Activated CD8-positive, alpha-beta T cell treated with anti-CD3 and anti-CD28 coated beads for 36 hours (primary cell): ENCODE measurements at regions not wholly inside any gene's neighbourhood (a gene's known extent, or its start where the extent isn't known, plus 50 kb on each side); places are given as distances from the start of the nearest gene placed in this dataset.

ENCODE experiments used
- ATAC-seq: fragments of 200-7000 bp; cut with Tn5 transposase; one replicate; pipeline ENCODE4 v1.10.0; 2021; ENCODE audit warnings: mild to moderate bottlenecking, moderate library complexity
- CTCF ChIA-PET: fragments of 350-600 bp; sonication (Branson Sonifier 250); formaldehyde crosslinking; loops from one replicate; lab custom pipeline; 2021; ENCODE audit warnings: antibody characterized with exemption; lab: Charles Lee
- POLR2A ChIA-PET: fragments of 350-600 bp; sonication (Branson Sonifier 250); formaldehyde crosslinking; loops from one replicate; lab custom pipeline; 2021; ENCODE audit warnings: antibody characterized with exemption; lab: Charles Lee
- DNase-seq: peaks from one replicate; pipeline ENCODE4 v3.0.0-alpha.2; 2020
- H3K27ac Mint-ChIP-seq: one replicate; pipeline ENCODE4 v1.8.0; 2021; ENCODE audit warnings: mild to moderate bottlenecking, mixed read lengths
- H3K27me3 Mint-ChIP-seq: one replicate; pipeline ENCODE4 v1.8.0; 2021; ENCODE audit warnings: mixed read lengths
- H3K36me3 Mint-ChIP-seq: one replicate; pipeline ENCODE4 v1.8.0; 2021; ENCODE audit warnings: low read depth, mixed read lengths
- H3K4me1 Mint-ChIP-seq: one replicate; pipeline ENCODE4 v1.8.0; 2021; ENCODE audit warnings: low read depth, mixed read lengths
- H3K4me3 Mint-ChIP-seq: one replicate; pipeline ENCODE4 v1.8.0; 2021; ENCODE audit warnings: mild to moderate bottlenecking, moderate library complexity, mixed read lengths
- H3K9me3 Mint-ChIP-seq: one replicate; pipeline ENCODE4 v1.8.0; 2021; ENCODE audit warnings: mixed read lengths
- CTCF ChIP-seq: fragments of 200-600 bp; IDR thresholded peaks from one replicate; pipeline ENCODE4 v1.8.0; 2022; ENCODE audit warnings: antibody characterized with exemption, mild to moderate bottlenecking
- intact Hi-C: fragments of 100-400 bp; cut with micrococcal nuclease; formaldehyde crosslinking; loops from one replicate; pipeline ENCODE4 v1.10.0; 2022

DNA sequence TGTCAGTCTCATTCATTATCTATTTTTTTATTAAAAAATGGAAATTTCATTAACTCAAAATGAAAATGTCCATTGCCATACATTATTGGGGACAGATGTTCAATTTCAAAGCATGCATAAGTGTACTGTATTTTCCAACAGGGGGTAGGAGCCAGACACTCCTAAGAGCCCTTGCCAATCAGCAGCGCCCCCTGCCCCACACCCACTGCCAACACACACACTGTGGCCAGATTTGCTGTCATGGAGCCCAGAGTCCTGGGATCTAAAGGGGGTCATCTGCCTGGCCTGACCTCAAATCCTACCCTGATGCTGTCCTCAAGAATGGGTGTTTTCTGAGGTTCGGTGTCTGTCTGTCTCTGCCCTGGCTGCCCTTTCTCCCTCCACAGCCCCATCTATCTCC, 162.2 kb upstream of the TWIST2 start:
- POLR2A ChIA-PET, result no interaction called here
- intact Hi-C loops, result no loop called here
- Mint-ChIP-seq H3K27me3 (peaks cover 25% of the 10 kb centered on the region), H3K4me3 (no peak overlapping the region), H3K27ac (no peak overlapping the region), H3K36me3 (no peaks in the 10 kb centered on the region), H3K9me3 (no peaks in the 10 kb centered on the region), H3K4me1 (peaks cover 6% of the 10 kb centered on the region)
- CTCF ChIA-PET, result no interaction called here
- TF ChIP-seq CTCF, result no peak
- no peak for ATAC-seq
- DNase-seq, result peak; percentile 17

DNA sequence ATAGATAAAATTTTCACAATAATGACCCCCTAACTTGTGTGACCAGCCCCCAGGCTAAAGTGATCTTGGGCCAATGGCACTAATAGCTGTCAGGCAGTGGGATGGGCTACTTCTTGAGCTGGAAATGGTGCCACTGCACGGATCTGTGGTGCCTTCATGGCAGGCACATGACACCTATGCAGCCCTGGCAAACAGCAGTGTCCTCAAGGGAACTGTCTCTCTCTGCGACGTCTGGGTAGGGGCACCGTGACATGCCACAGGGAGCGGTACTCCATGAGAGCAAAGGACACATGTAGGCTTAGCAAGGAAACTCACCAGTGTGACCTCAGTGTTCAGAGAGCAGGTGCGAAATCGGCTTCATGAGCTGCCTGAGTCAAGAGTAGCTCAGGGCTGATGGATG, 161.7 kb upstream of the TWIST2 start:
- POLR2A ChIA-PET, result no interaction called here
- intact Hi-C loops, result no loop called here
- Mint-ChIP-seq H3K36me3 (no peaks in the 10 kb centered on the region), H3K4me1 (peaks cover 6% of the 10 kb centered on the region), H3K4me3 (no peak overlapping the region), H3K9me3 (no peaks in the 10 kb centered on the region), H3K27me3 (peaks cover 22% of the 10 kb centered on the region), H3K27ac (no peak overlapping the region)
- TF ChIP-seq CTCF, result no peak
- ATAC-seq, result no peak
- DNase-seq, result no peak
- CTCF ChIA-PET, result interaction anchor here (1.2 to 1.4 kb wide), 2 partner anchors 11 to 315 kb away, joined by 3 read pairs; no protein-coding TSS in a partner anchor

DNA sequence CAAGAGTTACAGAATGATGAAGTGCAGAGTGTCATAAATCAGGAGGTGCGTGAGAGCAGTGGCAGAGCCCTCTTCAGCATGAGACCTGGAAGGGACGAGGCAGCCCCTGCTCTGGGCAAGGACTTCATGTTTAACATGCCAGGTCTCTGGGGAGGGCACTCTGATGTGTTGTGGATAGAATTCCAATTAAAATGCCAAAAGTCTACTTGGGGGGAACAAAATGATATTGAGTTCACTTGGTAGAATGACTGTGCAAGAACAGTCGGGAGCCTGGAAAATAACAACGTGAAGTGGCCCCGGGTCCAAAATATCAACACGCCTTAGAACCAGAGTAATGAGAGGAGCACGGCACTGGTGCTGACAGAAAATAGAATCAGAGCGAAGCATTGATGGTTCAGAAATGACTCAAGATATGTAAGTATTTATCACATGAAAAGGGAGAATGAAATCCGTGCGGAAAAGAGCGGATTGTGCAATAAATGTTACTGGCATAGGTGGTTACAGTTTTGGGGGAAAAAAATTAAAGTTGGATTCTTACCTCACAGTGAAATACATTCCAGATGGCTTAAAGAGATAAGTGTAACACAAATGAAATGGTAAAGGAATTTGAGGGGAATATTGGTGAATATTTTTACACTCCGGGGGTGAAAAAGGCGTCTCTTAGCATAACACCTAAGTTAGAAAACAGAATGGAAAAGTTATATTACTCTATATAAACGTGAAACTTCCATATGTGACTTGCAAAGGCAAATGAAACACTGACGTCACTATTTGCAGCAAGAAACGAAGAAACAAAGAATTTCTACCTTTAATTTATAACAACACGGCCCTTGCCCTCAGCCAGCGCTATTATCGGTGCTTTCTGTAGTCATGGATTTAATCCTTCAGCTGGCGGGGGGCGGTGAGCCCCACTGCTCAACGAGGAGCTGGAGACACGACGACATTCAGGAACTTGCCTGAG, 159.4 kb upstream of the TWIST2 start:
- no peak for ATAC-seq
- POLR2A ChIA-PET, result no interaction called here
- Mint-ChIP-seq H3K27me3 (peaks cover 17% of the 10 kb centered on the region), H3K9me3 (no peaks in the 10 kb centered on the region), H3K36me3 (no peaks in the 10 kb centered on the region), H3K4me3 (no peak overlapping the region), H3K4me1 (peaks cover 6% of the 10 kb centered on the region), H3K27ac (no peak overlapping the region)
- TF ChIP-seq CTCF, result no peak
- DNase-seq, result no peak
- intact Hi-C loops, result no loop called here
- CTCF ChIA-PET, result no interaction called here

DNA sequence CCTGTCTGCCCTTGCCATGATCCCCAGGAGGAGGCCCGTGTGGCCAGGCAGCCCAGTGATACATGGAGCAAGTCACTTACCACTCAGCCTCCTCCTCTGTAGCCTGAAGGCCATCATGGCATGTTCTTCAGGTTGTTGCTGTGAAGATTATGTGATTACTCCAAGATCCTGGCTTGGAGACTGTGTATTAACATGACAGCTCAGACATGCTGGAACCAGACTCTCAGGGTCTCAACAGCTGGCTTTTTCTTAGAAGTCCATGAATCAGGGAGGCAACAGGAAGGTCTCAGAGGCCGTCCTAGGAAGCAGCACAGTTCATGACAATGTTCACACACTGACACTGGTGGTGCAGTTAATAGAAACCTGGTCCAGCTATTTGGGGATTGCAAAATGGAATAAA, 158.6 kb upstream of the TWIST2 start:
- Mint-ChIP-seq H3K9me3 (no peaks in the 10 kb centered on the region), H3K27me3 (peaks cover 16% of the 10 kb centered on the region), H3K27ac (no peak overlapping the region), H3K36me3 (no peaks in the 10 kb centered on the region), H3K4me1 (peaks cover 4% of the 10 kb centered on the region), H3K4me3 (no peak overlapping the region)
- TF ChIP-seq CTCF, result no peak
- ATAC-seq, result no peak
- ChIA-PET CTCF (no interaction called here), POLR2A (no interaction called here)
- intact Hi-C loops, result no loop called here
- no peak for DNase-seq

GRCh38 chr2:238689871-238690389, 158.0 kb upstream of the TWIST2 start:
- intact Hi-C loops, result no loop called here
- no peak for DNase-seq
- no peak for ATAC-seq
- peaks cover 16% of the 10 kb centered on the region for H3K27me3 Mint-ChIP-seq
- H3K9me3 Mint-ChIP-seq, result no peaks in the 10 kb centered on the region
- H3K4me1 Mint-ChIP-seq, result no peaks in the 10 kb centered on the region
- ChIA-PET CTCF (no interaction called here), POLR2A (interaction anchor here (1.1 kb wide), 1 partner anchor 15 kb away, joined by 3 read pairs; no protein-coding TSS in a partner anchor)
- TF ChIP-seq CTCF, result no peak
- H3K4me3 Mint-ChIP-seq, result no peak overlapping the region
- no peak overlapping the region for H3K27ac Mint-ChIP-seq
- no peaks in the 10 kb centered on the region for H3K36me3 Mint-ChIP-seq
